ENCODE measurements at regions not wholly inside any gene's neighbourhood (a gene's known extent, or its start where the extent isn't known, plus 50 kb on each side); places are given as distances from the start of the nearest gene placed in this dataset.

DNA sequence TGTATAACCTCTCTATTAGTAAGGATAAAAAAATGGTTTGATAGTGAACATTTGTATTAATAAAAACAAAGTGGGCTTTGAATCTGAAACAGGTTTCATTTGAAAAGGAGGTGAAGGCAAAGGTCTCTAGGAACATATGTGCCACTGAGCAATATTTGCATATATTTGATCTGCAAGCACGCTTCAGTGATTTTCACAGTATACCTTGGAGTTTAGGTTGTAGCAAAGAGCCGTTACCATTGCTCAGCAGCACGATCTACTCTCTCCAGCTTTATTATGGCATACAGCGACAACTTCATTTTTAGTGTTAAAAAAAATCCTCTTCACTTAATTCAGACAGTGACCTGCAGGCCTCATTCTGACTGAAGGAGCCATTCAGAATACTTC lies 75.8 kb upstream of the ZEB2 start:
- Histone ChIP-seq H3K36me3 (no peaks in the 10 kb centered on the region), H3K4me1 (ENCODE audit: control insufficient read depth in 1 of 2, insufficient read depth in 1 of 2, low read depth in 1 of 2, low read length in 1 of 2) (peaks cover 0 to 7% of the 10 kb centered on the region in 2 experiments), H3K4me3 (ENCODE audit: low read depth in 1 of 2, low read length in 1 of 2) (no peak overlapping the region), H3K9me3 (no peaks in the 10 kb centered on the region), H3K27ac (peak overlapping the region; percentile 40), H3K27me3 (no peaks in the 10 kb centered on the region)
- TF ChIP-seq, protein P1, sequence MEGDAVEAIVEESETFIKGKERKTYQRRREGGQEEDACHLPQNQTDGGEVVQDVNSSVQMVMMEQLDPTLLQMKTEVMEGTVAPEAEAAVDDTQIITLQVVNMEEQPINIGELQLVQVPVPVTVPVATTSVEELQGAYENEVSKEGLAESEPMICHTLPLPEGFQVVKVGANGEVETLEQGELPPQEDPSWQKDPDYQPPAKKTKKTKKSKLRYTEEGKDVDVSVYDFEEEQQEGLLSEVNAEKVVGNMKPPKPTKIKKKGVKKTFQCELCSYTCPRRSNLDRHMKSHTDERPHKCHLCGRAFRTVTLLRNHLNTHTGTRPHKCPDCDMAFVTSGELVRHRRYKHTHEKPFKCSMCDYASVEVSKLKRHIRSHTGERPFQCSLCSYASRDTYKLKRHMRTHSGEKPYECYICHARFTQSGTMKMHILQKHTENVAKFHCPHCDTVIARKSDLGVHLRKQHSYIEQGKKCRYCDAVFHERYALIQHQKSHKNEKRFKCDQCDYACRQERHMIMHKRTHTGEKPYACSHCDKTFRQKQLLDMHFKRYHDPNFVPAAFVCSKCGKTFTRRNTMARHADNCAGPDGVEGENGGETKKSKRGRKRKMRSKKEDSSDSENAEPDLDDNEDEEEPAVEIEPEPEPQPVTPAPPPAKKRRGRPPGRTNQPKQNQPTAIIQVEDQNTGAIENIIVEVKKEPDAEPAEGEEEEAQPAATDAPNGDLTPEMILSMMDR (IDR thresholded peaks at IDR 0.05): no peak

DNA sequence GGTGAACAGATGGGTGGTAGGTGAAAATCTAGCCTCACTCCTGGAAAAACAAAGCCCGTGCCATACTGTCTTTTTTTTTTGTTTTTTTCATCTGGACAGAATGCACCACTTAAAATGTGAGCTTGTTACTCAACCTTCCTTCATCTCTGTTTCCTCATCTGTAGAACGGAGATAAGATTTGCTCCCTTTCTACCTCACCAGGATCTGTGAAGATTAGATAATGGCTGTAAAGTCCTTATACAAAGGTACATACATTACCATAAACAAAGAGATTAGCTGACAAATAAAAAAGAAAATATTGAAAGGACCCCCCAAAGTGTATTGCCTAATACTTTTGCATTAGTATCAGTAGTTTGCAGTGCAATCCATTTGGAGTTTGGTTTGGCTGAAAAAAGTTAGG lies 75.4 kb upstream of the ZEB2 start:
- no peaks in the 10 kb centered on the region for H3K9me3 ChIP-seq
- no peaks in the 10 kb centered on the region for H3K27me3 ChIP-seq
- H3K36me3 ChIP-seq: no peaks in the 10 kb centered on the region
- peaks cover 0 to 7% of the 10 kb centered on the region in 2 experiments for H3K4me1 ChIP-seq (ENCODE audit: control insufficient read depth in 1 of 2, insufficient read depth in 1 of 2, low read depth in 1 of 2, low read length in 1 of 2)
- TF ChIP-seq, protein P1 (IDR thresholded peaks at IDR 0.05): no peak
- no peak overlapping the region for H3K27ac ChIP-seq
- H3K4me3 ChIP-seq (ENCODE audit: low read depth in 1 of 2, low read length in 1 of 2): no peak overlapping the region

DNA sequence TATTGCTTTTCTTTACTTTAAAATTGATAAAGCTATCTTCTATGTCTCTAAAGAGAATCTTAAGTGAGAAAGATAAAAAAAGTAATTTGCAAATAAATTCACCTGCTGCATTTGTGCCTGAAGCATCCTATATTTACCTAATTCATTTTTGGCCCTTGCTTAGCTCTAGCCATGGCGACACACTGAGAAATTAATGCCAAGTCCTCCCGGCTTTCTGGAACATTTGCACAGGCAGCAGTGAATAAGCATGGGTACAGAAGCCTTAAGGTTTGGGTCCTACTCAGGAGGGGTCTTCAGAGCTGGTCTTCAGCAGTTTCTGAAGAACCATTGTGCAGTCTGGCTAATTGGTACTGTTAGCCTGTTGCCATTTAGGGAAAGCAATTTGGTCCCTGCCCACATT lies 73.9 kb upstream of the ZEB2 start:
- Histone ChIP-seq H3K36me3 (no peaks in the 10 kb centered on the region), H3K4me1 (ENCODE audit: control insufficient read depth in 1 of 2, insufficient read depth in 1 of 2, low read depth in 1 of 2, low read length in 1 of 2) (peaks cover 0 to 7% of the 10 kb centered on the region in 2 experiments), H3K4me3 (ENCODE audit: low read depth in 1 of 2, low read length in 1 of 2) (no peak overlapping the region), H3K27me3 (no peaks in the 10 kb centered on the region), H3K27ac (no peak overlapping the region), H3K9me3 (no peaks in the 10 kb centered on the region)
- TF ChIP-seq, protein P1 (IDR thresholded peaks at IDR 0.05): no peak

DNA sequence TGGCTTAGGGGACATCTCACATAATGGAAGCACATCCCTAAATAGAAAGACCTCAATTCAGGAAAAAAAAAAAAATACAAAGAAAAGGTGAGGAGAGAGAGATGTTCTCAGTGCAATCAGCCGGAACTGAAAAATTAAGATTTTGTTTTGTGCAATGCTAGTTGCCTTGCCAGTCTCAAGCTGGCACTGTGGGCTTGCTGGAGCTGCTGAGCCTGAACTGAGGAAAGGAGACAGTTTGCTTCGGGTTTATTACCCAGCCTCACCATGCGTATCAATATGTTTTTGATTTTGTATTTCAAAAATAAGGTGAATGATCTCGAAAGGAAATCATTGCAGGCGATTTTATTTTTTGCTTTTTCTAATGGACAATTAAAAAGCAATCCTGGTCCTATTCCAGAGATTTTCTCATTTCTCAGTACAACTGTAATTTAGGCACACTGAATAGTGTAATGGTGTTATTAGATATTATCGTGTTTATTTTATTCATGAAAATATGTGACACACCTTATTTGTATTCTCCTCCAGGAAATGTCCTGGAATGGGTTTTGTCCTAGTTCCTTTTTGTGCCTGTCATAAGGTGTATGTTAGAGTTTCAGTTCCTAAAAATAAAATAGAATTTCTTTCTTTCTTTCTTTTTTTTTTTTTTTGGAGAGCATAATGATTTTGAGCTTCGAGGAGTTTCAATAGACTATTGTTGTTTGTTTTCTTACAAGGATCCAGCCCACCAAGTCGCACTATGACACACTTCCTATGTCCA lies 72.8 kb upstream of the ZEB2 start:
- TF ChIP-seq, protein P1 (IDR thresholded peaks at IDR 0.05): no peak
- Histone ChIP-seq H3K4me3 (ENCODE audit: low read depth in 1 of 2, low read length in 1 of 2) (no peak overlapping the region), H3K27me3 (no peaks in the 10 kb centered on the region), H3K4me1 (ENCODE audit: control insufficient read depth in 1 of 2, insufficient read depth in 1 of 2, low read depth in 1 of 2, low read length in 1 of 2) (peaks cover 0 to 7% of the 10 kb centered on the region in 2 experiments), H3K36me3 (no peaks in the 10 kb centered on the region), H3K9me3 (no peaks in the 10 kb centered on the region), H3K27ac (no peak overlapping the region)

DNA sequence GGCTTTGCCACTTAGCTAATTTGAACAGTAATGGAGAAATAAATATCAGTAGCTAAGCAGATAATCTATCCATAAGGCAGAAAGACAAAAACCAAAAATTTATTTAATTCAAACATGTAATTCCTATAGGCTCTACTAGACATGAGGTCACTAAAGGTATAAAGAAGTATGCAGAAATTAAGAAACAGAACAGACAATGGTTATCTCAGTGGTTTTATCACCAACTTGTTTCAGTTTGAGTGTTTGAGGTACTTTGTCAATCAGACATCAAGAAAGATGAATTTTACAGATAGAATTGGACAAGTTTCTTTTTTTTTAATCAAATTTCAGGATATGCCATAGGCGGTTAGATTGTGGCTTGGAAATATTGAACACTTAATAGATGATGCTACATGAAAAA lies 67.4 kb upstream of the ZEB2 start:
- Histone ChIP-seq H3K36me3 (no peaks in the 10 kb centered on the region), H3K4me1 (ENCODE audit: control insufficient read depth in 1 of 2, insufficient read depth in 1 of 2, low read depth in 1 of 2, low read length in 1 of 2) (peaks cover 12% of the 10 kb centered on the region in 2 experiments), H3K9me3 (no peaks in the 10 kb centered on the region), H3K4me3 (ENCODE audit: low read depth in 1 of 2, low read length in 1 of 2) (no peak overlapping the region), H3K27me3 (no peaks in the 10 kb centered on the region), H3K27ac (no peak overlapping the region)
- TF ChIP-seq, protein P1 (IDR thresholded peaks at IDR 0.05): no peak

Measured in neutrophil (primary cell).